Stimulated activated CD8-positive, alpha-beta memory T cell treated with anti-CD3 and anti-CD28 coated beads, Interleukin-7, amount 100 ng/mL, for 4 hours (primary cell): ENCODE measurements at regions not wholly inside any gene's neighbourhood (a gene's known extent, or its start where the extent isn't known, plus 50 kb on each side); places are given as distances from the start of the nearest gene placed in this dataset.

Source experiments
- DNase-seq, 2 donors: peaks; one replicate each; pipeline ENCODE4 v3.0.0-alpha.2; 2020; ENCODE audit warnings: low read depth in 2 of 2

- DNase-seq: no peak
These were observed 273.1 kb downstream of the TTLL7 start for GRCh38 chr1:83725735-83726360.

DNA sequence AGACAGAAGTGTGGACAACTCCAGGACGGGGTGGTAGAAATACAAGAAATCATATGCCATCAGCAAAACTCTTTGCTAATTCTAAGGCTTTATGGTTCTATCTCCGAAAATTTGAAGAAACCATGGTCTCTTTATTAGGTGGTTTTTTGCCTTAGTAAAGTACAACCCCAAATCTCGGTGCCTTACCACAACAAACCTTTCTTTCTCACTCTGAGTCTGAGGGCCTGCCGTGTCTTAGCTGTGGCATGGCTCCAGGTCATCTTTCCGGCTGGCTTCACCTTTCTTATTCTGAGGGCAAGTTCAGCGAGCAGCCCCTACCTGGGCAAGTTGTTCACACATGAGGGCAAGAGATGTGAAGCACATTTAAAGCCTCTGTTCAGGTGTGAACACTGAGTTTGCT lies 280.6 kb downstream of the TTLL7 start:
- DNase-seq: no peak

GRCh38 chr1:83717785-83718184 lies 281.1 kb downstream of the TTLL7 start:
- DNase-seq: no peak

GRCh38 chr1:83716641-83717040 lies 282.3 kb downstream of the TTLL7 start:
- DNase-seq: no peak

GRCh38 chr1:83715550-83715949 lies 283.4 kb downstream of the TTLL7 start:
- DNase-seq: no peak

DNA sequence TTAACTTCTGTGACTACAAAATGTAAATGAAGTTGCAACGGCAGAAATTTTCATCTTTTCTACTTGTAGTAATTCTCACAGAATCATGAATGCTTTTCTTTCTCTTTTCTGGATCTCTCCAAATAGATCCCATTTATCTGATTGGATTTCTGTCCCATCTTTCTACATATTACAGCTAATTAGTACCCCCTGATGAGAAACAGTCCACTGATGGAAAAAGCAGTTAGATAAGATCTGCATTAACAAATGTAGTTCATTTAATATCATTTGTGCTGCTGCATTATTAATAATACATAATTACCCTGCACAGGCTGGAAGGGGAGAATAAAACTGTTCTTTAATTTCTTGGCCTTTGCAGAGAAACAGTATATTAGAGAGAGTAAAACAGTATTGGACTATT lies 289.3 kb downstream of the TTLL7 start:
- DNase-seq: no peak

DNA sequence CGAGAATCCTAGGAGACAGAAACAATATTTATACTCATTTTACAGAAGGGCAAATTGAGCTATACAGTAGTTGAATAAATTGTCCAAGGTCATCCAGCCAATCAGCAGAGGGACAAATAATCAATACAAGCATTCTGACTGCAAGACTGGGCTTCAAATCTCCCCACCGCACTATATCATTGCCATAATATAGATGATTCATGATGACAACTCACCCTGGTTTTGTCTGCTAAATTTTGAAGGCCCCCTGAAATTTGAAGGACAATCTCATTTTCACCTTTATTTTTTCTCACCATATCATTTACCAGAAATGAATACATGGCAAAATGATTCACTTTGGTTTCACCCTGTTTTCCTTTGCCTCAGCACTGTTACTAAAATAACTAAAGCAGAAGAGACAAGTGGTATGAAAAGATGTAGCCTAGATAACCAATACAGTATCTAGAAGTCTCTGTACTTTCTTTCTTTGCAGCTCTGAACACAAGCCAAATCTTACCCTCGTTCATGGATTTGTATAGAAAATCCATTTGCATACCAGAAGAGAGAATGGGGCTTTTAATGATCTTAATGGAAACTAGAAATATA lies 292.5 kb downstream of the TTLL7 start:
- no peak for DNase-seq

DNA sequence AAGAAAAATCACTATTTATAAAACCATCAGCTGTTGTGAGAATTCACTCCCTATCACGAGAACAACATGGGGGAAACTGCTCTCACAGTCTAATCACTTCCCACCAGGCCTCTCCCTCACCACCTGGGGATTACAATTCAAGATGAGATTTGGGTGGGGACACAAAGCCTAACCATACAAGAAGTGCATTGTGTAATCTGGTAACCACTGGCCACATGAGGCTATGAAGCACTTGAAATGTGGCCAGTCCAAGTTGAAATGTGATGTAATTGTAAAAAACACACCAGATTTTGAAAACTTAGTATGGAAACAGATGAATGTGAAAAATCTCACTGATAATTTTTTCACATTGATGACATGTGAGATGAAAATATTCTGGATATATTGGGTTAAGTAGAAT lies 293.8 kb downstream of the TTLL7 start:
- no peak for DNase-seq

DNA sequence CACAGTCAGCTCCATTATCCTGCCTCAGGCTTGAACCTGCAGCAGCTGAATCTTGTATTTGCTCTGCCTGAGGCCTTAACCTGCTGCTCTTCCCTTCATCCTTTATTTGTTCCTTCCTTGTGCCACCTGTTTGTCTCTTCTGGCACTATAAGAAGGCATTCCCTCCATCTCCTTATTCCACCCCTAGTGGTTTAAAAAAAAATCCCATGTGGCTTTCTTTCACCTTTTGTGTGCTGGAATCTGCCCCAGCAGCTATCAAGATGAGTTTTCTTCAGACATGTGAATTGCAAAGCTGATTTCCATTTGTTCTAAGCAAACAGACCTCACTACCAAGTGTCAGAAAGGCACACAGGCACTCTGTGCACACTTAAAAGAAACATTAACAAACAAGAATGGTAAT lies 294.6 kb downstream of the TTLL7 start:
- DNase-seq: no peak

DNA sequence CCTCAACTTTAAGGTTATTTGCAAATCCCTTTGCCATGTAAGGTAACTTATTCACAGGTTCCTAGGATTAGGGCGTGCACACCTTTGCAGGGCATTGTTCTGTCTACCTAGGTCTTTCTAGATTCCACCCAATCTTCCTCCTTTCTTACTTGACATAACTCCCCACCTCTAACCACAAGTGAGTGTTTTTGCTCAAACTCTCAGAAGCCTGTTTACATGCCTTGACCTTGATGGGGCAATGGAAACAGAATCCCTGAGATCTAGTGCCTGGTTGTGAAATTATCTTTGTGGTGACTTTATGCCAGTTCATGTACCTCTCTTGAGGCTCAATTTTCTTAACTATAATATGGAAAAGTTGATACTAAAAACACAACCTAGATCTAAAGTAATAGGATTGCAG lies 296.6 kb downstream of the TTLL7 start:
- no peak for DNase-seq

DNA sequence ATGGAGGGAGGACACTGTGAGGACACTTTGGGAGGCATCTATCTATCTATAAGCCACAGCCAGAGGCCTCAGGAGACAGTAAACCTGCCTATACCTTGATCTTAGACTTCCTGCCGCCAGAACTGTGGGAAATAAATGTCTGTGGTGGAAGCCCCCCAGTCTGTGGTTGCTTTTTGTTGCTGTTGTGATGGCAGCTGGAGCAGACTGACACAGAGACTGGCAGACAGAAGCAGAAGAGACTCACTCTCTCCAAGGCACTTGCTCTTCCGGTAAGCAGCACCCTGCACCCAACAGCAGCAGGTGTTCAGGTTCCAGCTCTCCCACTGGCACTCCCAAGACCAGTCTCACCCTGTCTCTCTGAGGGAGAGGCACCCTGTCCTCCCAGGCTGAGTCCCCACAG lies 297.6 kb downstream of the TTLL7 start:
- no peak for DNase-seq

DNA sequence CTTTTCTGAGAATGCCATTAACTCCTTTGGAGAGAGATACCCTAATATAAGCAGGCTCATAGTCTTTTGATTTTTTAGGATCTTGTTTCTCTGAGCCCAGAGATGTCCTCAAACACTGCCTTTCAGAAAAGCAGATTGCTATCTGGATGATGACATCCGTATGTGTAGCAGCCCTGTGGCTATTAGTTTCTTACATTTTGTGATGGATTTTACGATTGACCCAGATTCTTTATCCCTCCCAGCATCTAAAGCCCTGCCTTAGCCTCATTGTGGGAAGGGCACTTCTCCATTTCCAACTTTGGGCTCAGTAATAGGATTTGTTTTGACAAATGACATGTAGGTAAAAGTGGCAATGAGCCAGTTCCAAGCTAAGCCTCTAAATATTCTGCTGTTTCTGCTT lies 300.3 kb downstream of the TTLL7 start:
- no peak for DNase-seq

GRCh38 chr1:83697961-83698360 lies 301.0 kb downstream of the TTLL7 start:
- no peak for DNase-seq

GRCh38 chr1:83697220-83697619 lies 301.7 kb downstream of the TTLL7 start:
- no peak for DNase-seq

DNA sequence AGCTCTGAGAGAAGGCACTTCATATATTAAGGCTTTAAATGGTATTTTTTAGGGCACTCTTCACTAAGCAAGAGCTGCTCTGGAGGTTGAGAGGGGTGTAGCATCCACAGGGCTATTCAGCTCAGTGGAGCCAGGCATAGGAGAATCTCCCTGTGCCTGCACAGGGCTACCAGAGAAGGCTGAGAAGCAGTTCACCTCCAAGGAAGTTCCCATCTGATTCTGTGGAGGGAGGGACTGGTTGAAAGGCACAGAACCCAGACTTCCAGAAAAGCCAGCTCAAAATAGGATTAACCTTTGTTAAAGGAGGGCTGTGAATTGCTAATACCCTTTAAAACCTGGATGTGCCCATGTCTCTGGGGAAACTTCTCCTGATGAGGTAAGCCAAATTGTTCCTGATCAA lies 304.5 kb downstream of the TTLL7 start:
- no peak for DNase-seq

- DNase-seq: no peak
These were observed 305.4 kb downstream of the TTLL7 start for GRCh38 chr1:83693427-83694126.

DNA sequence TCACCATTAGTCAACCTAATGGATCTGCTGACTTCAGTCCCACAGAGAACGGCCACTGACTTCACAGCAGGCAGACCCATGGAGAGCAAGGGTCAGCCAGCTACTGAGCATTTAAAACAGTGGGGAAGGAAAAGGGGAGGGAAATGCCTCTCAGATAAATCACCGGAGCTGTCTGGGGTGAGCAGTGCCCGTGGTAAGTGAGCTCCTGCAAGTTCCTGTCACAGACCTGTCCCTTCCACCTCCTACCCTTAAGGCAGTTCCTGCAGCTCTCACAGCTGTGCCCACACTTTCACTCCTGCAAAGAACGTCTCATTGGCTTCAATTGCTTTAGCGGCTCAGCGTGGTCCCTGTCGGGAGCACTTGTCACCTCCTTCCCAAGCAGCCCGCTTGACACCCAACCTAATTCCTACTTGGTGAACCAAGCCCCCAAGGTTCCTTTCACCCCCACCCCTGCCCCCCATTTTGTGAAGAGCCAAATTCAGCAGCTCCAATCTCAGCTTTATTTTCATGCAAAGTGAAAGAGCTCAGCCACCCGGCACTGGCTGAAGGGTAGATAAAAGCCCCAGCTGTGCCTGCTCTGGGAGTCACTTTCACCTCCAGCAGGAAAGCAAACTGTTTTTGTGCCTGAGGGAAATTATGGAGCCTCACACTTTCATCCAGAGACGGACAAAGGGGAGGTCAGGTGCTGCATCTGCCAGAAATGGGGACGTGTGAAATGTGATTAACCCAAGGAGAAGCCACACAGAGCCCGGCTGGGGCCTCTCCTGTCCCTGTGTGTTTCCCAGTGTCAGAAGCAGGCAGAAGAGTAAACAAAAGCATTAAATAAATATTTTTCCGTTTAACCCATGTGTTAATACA lies 306.2 kb downstream of the TTLL7 start:
- no peak for DNase-seq

GRCh38 chr1:83691953-83692500 lies 306.9 kb downstream of the TTLL7 start:
- no peak for DNase-seq

- DNase-seq: no peak
These were observed 308.7 kb downstream of the TTLL7 start for GRCh38 chr1:83689921-83690868.

GRCh38 chr1:83682132-83682531 lies 316.8 kb downstream of the TTLL7 start:
- no peak for DNase-seq

DNA sequence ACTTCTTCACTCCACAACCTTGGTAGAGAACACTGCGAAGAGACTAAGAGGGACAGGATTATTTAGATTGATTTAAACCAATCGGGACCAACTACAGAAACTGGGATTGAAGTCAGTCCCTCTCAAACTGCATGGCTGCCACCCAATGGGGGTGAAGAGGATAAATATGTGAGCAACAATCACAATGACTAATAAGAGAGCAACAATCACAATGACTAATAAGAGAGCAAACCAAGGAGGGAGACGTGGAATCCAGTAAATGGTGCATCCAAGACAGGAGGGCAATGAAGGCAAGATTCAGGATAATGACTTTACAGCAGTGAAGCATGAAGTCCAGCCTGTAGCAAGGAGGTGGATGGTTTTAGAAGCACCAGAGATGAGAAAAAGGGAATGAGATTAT lies 322.8 kb downstream of the TTLL7 start:
- DNase-seq: no peak
